HG02798 (cell line): ENCODE measurements at regions not wholly inside any gene's neighbourhood (a gene's known extent, or its start where the extent isn't known, plus 50 kb on each side); places are given as distances from the start of the nearest gene placed in this dataset.

Source experiments
- ATAC-seq: cut with Tn5 transposase; IDR thresholded peaks from one replicate; pipeline ENCODE4 v1.9.1; 2021; ENCODE audit warnings: mild to moderate bottlenecking; ENCODE audit not compliant: unreplicated experiment, poor library complexity

DNA sequence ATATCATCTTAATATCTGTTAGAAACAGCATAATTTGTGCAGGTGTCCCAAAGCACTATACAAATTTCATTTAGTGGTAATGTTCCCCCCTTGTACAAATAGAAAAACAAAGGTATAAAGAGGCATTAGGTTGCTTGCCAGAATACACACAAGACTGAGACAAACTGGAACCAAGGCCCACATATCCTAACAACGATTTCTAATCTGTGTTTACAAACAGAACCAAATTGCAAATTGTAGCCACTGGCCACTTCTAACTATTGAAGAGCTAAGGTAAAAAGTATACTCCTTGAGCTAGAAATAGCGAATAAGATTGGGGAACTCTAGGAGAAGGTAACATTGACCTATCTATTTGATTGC is 526.1 kb downstream of the KLF12 start:
- ATAC-seq, result no peak

DNA sequence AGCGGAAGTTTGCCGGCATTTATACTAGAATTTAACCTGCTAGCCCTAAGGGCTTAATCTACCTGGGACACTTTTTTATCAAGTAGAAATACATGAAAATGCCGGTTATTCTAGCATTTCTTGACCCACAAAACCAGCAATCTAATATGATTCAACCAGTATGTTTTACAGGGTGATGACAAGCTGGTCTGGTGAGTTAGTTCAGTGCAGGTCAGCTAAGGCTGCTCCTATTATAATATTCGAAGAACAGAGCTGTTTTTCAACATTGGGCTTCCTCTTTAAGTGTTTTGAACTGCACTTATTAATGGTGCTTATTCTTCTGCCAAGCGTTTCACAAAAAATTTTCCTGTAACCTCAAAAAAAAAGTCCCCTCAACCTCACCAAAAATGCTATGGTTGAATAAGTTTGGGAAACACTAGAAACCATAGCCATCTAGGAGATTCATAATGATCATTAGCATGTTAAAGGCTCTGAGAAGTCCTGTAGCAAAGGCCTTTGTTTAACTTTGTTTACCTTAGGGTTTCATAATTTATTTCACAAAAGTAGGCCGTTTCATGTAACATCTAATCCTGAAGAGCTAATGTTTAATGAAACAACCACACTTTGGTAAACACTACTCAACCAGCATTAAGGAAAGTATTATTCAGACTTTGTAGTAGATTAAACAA is 526.6 kb downstream of the KLF12 start:
- ATAC-seq, result no peak

DNA sequence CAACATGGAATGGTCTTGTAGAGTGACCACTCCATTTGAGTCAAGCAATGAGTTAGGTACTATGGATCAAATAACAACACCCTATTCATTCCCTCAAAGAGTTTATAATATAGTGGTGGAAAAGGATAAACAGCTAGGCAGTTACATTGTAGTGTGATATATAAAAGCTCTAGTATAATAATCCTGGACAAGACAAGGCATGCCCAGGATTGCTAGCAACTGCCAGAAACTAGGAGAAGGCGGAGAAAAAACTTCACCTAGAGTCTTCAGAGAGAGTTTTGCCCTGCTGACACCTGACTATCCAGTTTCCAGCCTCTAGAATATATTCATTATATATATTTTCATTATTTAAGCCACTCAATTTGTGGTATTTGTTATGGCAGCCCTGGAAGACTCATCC is 530.6 kb downstream of the KLF12 start:
- ATAC-seq, result no peak

DNA sequence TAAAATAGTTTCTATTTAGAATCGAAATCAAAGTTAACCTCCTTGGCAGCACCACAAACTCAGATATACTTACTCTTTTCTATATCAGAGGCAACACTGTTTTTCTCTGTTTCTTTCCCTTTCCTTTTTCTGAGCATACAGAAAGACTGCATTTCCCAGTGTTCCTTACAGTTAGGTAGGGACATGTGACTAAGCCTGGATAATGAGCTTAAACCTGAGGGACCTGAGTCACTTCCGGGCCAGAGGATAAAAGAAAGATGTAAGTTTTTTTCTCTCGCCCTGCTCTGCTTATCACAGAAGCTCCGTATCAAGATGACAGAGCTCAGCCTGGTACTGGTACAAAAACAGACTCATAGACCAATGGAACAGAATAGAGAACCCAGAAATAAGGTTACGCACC is 531.9 kb downstream of the KLF12 start:
- ATAC-seq, result no peak

DNA sequence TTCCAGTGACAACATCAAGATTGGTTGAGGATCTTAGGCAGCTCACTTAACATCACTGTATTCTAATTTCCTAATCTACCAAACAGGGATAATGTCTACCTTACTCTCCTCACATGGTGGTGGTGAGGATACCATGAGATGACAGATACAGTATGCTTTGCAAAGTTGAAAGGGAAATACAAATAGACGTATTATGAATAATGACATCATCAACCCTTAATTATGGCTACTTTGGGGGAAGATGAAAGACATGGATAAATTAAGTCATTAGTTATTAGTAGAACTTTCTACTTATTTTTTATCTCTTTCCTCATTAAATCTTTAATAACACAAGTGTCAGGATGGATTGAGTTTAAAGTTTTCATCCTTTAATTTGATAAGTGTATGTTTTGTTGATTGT is 532.5 kb downstream of the KLF12 start:
- ATAC-seq, result no peak

DNA sequence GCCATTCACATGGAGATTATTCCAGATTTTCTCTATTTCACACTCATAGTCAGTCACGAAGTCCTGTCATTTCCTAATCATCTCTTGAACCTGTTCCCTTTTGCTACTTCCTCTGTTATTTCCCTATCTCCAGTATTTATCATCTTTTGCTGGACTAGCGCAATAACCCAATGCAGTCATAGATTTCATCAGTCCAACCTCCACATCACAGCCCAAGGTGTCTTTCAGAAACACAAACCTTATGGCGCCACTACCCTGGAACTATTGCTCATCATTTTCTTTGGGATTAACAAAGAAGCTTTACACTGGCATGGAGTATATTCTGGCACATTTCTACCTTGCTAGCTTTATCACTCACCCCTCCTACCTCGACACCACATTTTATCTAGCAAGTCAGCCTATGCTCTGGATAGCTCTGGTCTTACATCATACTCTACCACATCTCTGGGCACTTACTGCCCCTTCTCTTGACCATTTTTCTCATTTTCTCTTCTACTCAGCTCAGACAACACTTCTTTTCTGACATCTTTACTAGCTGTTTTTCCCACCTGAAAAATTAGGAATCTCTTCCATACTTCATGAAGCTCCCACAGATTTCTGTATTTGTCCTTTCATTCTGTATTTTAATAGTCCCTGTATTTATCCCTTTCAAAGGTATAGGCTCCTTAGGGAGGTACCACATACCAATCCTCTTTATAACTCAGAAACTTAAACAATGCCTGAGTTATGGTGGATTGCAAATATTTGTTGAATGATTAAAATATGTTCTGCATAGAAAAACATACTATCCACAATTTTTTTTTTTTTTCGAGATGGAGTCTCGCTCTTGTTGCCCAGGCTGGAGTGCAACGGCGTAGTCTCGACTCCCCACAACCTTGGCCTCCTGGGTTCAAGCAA is 534.7 kb downstream of the KLF12 start:
- ATAC-seq, result no peak

DNA sequence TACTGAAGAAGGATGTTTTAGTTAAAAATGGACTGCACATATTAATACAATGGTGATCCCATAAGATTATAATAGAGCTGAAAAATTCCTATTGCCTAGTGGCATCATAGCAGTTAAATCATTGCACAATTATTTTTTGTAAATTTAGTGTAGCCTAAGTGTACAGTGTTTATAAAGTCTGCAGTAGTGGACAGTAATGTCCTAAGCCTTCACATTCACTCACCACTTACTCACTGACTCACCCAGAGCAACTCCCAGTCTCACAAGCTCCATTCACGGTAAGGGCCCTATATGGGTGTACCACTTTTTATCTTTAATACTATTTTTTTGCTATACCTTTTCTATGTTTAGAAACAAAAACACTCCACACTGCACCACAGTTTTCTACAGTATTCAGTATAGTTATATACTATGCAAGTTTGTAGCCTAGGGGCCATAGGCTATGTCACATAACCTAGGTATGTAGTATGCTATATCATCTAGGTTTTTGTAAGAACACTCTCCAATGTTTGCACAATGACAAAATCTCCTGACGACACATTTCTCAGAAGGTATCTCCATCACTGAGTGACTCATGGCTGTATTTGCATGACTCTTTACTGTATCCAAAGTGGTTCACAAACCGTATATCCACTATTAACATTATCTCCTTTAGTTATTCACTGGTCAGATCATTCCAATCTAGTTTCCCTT is 536.0 kb downstream of the KLF12 start:
- ATAC-seq, result no peak

DNA sequence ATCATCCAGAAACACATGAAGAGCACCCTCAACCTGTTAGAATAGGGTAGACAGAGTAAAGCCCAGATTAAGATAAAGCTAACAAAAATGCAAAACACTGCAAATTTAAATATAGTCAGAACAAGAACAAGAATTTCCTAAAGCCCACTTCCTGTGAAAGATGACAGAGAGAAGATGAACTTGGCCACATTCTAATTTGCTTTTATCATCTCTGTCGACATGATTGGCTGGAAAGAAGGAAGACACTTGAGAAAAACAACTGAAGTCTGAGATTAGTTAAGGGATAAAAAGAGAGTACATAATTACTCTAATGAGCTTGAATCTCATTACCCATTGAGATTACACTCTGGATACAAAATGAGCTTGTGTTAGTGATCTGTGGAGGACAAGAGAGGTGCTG is 537.6 kb downstream of the KLF5 start:
- ATAC-seq, result no peak

DNA sequence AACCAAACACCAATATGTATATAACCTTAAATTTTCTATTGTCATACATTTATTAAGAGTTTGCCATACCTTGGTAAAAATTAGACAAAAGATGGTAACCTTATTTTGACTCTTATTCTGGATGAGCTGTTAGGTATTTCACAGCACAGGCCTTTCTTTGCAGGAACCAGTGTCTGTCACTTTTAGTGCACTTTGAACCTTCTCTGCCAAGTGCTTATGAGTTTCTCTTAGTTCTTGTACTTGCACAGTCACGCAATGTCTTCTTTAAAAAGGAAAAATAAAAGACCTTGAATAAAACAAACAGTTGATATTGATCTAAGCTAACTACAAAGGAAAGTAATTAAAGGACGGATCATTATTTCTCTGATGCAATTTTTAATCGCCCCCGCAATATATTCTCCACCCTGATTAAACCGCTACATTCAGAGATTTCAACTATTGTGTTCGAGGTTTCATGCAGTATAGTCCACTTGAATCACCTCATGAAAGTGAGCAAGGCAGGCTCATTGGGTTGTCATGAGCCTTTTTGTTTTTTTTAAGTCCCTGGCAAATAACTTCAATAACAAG is 534.5 kb downstream of the KLF5 start:
- ATAC-seq, result no peak

DNA sequence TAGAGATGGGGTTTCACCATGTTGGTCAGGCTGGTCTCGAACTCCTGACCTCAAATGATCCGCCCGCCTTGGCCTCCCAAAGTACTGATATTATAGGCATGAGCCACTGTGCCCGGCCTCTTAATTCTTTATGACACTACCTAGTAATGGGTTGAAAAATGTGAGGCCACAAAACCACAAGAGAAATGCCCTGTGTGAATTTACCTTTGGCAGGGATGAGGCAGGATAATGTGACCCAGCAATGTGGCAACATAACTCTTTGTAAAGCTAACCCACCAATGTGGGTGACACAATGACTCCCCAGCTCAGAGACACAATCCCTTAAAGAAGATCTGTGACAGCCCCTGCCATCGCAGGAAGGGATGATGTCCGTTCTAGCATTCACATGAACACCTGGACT is 533.1 kb downstream of the KLF5 start:
- ATAC-seq, result no peak

DNA sequence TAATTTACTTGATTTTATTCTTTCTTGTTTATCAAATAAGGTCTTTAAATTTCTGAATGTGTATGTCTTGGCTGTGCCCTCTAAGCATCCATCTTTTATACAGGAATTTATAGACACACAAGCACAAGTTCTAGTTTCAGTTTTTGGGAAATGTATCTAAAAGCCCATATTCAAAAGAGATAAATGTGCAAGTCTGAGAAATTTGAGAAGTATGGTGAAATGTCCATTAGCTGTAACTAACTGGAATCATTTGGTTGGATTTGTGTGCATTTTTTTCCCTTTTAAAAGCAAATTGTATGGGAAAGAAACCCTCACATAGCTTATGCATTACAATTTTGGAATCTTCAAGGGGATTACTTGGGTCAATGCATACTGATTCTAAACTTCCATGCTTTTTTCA is 532.0 kb downstream of the KLF5 start:
- ATAC-seq, result no peak

DNA sequence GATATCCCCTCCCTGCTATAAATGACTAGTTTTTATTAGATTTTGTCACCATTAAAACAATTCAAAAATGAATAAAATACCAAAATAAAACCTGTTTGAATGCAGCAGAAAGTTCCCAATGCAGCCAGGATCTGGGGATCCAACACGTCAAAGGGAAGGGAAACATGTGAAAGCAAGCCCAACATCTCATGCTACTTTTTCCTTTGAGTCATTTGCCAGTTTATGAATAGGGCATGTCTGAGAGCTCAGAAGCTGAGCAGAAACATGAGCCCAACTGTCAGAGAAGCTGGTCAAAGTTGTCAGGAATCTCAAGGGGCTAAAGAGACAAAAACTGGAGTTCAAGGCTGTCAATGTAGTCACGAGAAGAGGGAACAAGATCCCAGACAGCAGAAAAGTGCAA is 526.4 kb downstream of the KLF5 start:
- no peak for ATAC-seq

DNA sequence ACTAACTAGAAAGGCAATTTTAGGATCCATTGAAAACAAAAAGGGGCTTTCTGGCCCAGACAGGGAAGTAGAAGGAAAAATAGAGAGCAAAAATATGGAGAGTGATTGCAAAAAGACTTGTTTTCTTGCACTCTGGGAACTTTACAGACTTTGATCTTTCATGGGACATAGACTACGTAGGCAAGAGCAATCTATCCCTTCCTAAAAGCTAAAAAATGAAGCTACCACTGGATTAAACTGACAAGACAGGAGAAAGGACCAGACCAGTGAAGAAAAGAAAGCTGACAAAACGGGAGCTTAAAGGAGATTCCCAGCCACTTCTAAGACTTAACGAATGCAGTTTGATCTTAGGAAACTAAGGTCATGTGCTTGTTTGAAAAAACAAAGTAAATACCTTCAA is 524.5 kb downstream of the KLF5 start:
- no peak for ATAC-seq

DNA sequence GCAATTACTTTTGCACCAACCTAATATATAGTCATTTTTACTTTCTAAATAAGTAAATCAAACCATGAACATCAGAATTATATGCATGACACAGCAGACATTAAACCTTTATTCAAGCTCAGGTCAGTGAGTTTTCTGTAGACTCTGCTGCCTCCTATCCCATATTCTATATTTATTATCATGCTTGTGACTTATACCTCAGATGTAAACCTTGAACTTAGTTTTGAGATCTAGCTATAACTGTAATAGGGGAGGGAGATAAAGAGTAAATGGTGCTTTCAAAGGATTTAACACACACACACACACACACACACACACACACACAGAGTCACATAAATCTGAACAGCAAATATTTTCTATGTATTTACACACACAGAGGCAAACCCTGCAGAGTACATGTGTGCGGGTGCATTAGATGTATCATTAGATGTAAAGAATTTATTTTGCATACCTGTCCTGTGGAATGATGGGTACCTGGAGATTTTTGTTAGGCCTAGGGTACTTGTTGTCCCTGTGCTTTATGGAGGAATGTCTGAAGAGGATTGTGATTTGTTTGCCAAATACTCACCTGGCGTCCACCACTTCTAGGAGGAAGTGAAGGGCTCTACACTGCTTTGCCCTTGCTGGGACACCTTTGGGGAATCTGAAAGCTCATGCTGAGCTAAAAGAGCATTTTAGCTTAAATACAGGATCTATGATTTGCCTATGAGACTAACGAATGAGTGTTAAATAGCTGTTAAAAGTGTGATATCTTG is 521.9 kb downstream of the KLF5 start:
- ATAC-seq, result no peak

DNA sequence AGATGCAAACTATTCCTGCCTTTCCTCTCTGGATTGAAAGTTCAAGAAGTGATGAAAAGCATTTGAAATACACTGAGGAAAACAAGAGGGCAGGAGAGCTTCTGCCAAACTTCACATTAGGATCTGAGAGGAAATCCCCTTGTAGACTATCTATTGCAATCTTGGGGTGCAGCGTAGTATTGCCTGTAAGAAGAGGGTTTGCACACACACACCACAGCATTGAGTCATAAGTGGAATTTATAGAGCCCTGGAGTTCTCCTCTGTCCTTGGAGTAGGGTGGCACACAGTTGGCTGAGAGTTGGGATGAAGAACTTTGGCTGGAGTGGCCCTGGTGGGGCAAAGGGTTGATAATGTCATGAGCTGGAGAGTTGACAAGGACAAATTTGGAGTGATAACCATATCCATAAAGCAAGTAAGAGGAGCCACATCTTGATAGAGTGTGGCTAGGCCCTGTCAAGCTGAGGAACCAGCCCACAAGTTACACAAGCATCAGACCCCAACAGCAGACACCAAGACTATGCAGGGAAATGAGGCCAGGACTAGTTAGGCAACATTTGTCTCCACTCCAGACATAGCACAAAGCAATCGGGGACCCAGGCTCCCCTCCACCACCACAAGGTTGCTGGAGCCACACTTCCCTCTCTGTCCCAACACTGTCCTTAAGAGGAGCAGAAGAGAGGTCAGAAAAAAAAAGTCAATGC is 520.9 kb downstream of the KLF5 start:
- no peak for ATAC-seq

DNA sequence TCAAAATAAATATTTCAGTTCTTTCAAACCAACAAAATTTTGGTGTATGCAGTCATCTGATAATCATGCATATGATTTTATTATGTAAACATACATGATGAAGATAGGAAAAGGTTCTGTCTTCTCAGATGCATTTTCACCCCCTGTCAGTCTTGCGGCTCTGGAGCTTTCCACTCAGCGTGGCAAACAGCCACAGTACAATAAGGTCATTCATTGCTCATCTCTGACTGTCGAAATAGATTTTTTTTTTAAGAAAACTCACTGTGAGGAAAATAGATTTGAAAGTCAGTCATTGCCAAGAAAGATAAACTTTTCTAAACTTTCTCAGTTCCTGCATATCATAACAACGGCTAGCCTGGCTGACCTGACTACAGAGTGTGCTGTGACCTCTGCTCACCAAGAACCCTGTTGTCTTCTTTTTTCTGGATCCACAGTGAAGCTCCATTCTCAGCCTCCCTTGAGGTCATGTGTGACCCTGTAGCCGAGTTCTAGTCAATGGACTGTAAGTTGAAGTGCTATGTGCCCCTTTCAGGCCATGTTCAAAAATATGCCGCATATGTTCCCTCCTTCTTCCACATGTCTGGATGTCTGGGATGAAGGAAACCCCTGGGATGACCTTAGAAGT is 519.6 kb downstream of the KLF5 start:
- no peak for ATAC-seq

DNA sequence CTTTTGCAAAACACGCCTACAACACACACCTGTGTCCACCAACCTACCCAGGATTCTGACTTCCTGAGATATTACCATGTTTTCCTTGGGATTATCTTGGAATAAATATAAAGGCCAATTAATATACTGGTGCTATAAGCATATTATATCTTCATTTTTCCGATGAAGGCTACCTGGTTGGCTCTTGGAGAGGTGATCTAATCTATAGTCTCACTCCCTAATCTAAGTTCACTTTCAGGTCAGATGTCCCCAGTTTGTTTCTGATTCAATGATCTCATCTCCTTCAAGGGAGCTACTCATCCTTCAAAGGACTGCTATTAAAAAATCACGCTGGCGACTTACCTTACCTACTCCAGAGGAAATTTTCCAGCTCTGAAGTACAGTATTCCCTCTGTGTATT is 517.5 kb downstream of the KLF5 start:
- no peak for ATAC-seq

DNA sequence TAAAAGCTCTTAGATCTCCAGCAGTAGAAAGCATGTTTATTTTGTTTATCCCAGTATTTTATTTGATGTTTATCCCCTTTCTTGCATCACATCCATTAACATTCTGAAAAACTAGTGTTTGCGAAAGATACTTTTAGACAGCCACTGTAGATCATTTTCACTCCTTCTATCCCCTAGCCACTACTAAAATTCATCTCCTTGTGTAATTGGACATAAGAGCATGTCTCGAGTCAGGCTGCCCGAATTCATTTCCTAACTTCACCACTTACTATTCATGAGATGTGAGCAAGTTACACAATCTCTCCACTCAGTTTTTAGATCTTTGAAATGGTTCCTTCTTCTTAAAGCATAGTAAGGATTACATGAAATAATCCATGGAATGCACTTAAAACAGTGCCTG is 514.0 kb downstream of the KLF5 start:
- ATAC-seq, result no peak

DNA sequence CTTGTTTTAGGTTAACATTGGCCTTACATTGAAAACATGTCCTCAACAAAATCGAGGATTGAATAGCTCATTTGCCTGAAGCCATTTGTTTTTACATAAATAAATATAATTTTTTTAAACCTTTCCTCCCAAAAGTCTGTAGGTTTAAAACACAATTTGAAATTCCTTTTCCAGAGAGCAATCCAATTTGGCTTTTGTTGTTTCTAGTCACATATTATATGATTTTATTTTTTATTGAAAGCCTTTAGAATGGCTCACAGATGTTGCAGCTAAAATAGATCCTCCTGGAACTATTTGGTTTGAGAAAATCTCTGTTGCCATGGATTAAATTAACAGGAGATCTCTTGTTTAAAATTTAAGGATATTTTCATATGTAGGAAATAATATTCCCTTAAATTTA is 512.6 kb downstream of the KLF5 start:
- no peak for ATAC-seq
